ENCODE measurements at regions not wholly inside any gene's neighbourhood (a gene's known extent, or its start where the extent isn't known, plus 50 kb on each side); places are given as distances from the start of the nearest gene placed in this dataset.

DNA sequence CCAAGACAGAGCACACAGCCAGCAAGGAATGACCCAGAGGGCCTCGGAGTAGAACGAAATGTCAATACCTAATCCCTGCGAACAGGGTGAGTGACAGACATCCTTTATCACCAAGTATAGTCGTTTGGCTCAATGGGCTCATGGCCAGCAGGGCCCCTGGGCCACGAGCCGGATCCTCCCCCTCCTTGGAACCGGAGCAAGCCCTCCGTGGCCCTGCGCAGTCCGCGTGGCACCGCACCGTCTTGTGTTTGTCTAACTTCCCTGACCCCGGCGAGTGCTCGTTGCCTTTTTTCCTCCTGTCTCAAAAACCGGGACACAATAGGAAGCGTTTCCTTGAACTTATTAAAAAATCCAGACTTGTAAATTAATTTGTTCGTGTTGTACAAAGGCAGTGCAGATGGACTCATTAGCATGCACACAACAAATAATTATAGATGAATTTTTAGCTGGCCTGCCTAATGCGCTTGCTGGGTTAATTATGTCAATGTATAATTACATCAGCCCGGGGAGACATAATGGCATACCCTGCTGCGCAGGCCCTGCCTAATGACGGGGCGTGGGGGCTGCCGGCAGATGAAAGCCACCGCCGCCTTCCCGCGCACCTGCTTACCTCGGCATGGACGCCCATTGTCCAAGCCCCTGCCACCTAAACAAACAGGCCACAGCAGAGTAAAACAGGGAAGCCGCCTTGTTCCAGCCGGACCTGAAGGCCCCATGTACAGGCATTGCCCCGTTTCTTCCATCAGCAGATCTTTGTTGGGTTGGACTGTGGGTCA, 81.6 kb downstream of the PHETA1 start:
- TF ChIP-seq, protein P1, sequence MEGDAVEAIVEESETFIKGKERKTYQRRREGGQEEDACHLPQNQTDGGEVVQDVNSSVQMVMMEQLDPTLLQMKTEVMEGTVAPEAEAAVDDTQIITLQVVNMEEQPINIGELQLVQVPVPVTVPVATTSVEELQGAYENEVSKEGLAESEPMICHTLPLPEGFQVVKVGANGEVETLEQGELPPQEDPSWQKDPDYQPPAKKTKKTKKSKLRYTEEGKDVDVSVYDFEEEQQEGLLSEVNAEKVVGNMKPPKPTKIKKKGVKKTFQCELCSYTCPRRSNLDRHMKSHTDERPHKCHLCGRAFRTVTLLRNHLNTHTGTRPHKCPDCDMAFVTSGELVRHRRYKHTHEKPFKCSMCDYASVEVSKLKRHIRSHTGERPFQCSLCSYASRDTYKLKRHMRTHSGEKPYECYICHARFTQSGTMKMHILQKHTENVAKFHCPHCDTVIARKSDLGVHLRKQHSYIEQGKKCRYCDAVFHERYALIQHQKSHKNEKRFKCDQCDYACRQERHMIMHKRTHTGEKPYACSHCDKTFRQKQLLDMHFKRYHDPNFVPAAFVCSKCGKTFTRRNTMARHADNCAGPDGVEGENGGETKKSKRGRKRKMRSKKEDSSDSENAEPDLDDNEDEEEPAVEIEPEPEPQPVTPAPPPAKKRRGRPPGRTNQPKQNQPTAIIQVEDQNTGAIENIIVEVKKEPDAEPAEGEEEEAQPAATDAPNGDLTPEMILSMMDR (IDR thresholded peaks at IDR 0.05; ENCODE audit: low read depth, low read length) = no peak
- TF ChIP-seq EZH2phosphoT487 (IDR thresholded peaks at IDR 0.05; ENCODE audit: low read depth) = no peak

All from OCI-LY3 (cell line).